NCI-H69 (cell line): ENCODE measurements at regions not wholly inside any gene's neighbourhood (a gene's known extent, or its start where the extent isn't known, plus 50 kb on each side); places are given as distances from the start of the nearest gene placed in this dataset.

Experiments used
- DNase-seq: peaks from one replicate; lab custom pipeline; 2025; lab: John Stamatoyannopoulos, UW

DNA sequence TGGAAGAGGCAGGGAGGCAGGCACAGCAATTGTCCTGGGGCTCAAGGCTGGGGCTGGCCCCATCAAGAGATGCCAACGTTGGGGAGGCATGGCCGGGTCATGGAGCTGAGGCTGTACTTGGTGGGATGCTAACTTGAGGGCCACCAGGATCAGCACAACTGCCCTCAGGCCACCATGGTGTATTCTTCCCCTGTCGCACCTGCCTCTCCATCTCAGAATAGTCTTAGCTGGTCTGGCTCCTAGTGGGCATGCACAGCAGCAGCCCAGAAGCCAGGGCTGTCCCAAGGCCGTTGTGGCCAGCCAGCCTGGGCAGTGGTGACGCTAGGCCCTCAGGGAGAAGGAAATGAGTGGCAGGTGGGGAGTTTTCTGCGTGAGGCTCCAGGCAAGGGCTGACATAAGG lies 91.3 kb downstream of the DHCR7 start:
- no peak for DNase-seq

DNA sequence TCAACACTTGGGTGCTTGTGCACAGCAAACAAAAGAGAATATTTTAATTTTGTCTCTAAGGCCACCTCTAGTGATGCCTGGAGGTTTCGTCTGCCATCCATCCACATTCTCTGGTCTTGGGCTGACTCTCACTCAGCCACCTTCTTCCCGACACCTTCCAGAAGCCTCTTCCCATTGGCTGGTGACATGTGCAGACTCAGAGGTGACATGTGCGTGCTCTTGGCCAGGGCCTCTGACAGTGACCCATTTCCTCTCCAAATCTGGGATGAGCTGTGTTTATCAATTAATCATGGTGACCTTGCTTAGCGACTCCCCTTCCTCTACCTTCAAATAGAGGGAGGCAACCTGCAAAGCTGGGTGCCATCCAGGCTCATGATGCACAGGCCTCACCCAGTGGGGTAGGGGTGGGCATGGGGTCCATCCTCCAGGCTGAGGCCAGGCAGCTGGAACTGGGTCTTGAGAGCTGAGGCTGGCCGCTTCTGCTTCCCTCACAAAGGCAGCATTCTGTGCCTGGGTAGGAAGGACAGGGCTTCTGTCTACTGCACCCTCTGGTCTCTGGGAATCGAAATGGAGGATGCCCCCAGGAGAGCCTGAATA lies 91.8 kb downstream of the DHCR7 start:
- DNase-seq = no peak

GRCh38 chr11:71355281-71355680 lies 92.9 kb downstream of the DHCR7 start:
- DNase-seq = no peak

DNA sequence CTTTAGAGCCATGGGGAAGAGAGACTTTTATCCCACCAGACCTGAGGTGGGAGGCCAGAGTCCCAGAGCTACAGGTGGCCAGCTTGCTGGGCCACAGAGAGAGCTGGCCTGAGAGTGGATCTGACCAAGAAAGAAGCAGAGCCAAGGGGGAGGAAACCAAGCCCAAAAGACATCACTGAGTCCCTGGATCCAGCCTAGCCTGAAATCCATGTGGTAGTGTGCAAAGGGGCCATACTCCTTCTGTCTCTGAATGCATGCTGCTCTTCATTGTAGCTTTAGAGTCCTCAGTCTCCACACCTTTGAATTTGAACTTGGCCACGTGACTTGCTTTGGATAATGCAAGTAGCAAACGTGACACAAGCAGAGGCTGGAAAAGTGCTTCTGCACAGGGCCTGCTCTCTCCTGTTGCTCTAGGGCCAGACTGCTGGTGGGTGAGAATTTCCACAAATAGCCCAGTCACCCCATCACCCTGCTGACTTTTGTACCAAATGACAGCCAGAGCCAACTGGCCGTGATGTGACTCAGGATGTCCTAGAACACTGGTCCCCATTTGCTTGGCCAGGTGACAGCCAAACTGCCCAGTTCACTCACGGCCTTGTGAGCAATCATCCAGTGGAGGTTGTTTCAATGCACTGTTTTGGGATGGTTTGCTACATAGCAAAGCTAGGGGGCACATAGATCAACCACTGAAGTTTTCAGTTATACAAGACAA lies 93.6 kb downstream of the DHCR7 start:
- no peak for DNase-seq

- no peak for DNase-seq
These were observed 95.4 kb downstream of the DHCR7 start for GRCh38 chr11:71352748-71353147.

DNA sequence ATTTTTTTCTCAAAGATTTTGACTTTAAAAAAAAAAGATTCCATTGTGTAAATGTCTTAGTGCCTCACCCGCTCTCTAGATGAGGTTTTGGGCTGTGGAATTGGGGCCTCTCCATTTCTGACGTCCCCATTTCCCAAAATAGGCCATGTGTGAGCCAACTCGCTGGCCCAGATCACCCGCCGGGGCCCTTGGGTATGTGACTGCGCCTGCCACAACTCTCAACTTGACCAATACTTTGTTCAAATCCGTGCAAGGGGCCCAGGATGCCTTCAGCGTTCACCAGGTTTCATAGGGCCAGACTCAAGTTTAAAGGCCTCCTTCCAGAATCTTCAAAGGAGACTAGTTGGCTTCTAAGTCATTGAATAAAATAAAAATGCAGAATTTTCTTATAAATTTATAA lies 96.0 kb downstream of the DHCR7 start:
- DNase-seq = no peak

DNA sequence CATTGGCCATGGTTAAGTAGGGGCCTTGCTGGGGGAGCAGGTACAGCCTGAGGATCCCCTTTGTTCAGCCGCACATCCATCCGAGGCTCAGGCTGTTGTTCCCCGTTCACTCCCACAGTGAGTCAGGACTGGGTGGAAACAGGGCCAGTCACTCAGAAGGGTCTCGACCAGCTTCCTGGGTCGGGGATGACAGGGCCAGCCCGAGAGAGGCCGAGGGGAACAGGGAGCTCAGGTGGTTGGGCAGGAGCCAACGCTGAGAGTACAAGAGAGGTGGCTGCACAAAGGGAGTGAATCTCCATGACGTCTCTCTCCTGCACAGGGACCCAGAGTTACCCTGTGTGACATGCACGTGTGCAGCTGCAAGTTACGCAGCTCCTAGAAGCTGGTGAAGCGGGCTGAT lies 97.2 kb upstream of the SHANK2 start:
- no peak for DNase-seq

- DNase-seq = no peak
These were observed 91.5 kb upstream of the SHANK2 start for GRCh38 chr11:71343828-71344400.

DNA sequence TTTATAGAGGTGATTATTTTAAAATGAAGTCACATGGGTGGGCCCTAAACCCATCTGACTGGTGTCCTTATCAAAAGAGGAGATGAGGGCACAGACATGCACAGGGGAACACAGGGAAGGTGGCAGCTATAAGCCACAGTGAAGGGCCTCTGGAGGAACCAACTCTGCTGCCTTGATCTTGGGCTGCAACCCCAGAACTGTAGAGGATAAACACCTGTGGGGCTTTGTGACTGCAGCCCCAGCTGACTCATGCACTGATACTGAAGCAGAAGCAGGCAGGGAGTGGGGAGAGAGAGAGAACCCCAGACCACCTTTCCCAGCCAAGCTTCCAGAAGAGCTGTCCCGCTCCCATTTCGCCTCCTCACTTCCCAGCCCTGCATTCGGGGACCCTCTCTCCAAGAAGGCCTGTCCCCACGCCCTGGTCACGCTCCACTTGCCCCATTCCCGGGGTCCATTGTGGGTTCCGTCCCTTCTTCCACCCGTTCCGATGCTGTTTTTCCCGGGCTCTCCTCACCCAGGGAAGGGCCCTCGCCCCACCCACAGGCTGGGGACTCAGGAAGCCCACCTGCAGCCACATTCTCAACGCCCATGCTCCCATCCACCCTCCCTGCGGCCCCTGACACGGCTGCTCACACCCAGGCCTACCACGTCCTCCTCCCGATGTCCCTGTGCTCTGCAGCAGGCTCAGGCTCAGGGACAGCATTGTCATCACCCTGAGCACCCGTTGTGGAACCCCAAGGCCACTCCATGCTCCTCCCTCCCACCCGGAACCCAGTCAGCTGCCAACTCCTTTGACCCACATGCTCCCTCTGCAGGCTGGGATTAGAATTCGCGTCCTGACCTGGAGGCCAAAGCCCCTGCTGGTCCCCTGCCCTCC lies 90.8 kb upstream of the SHANK2 start:
- DNase-seq = peak; percentile 36

DNA sequence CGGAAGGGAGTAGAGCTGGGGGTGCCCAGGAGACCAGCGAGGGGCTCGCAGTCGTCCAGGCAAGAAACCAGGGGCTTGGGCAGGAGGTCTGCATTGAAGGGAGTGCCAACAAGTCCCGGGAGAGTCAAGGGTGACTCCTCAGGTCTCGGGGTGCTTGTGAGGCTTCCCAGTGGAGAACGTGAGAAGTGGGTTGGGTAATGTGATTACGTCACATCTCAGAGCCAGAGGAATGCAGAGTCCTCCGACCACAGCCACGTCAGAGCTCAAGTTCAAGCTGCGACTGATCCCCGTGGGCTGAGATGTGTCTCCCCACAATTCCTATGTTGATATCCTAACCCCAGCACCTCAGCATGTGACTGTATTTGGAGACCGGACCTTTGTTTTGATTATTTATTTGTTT lies 89.7 kb upstream of the SHANK2 start:
- DNase-seq = no peak

- DNase-seq = no peak
These were observed 89.2 kb upstream of the SHANK2 start for GRCh38 chr11:71341596-71341995.

GRCh38 chr11:71341173-71341572 lies 88.8 kb upstream of the SHANK2 start:
- no peak for DNase-seq

- DNase-seq = no peak
These were observed 87.8 kb upstream of the SHANK2 start for GRCh38 chr11:71340086-71340606.

- DNase-seq = no peak
These were observed 87.1 kb upstream of the SHANK2 start for GRCh38 chr11:71339396-71339881.

DNA sequence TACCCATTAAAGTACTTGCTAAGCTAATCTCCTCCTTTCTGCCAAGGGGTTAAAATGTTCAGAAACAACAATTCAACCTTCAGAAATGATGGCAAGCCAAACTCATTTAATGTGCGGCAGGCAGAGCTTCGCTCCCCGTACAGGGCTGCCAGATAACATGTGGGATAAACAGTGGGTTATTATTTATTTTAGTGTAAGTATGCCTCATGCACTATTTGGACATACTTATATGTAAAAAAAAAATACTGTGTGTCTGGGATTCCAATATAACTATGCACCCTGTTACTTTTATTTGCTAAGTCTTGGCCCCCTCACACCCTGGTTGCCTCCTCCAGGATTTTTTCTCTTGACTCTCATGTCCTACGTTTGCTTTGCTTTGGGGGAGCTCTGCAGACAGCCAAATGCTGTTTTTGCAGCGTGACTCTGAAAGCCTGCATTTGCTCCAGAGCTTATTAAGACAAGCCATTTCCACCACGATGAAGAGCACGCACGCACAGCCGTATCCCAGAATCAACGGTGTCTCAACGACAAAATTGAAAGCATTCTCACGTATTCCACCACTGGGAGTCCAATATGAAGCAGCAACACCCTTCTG lies 86.5 kb upstream of the SHANK2 start:
- DNase-seq = no peak

DNA sequence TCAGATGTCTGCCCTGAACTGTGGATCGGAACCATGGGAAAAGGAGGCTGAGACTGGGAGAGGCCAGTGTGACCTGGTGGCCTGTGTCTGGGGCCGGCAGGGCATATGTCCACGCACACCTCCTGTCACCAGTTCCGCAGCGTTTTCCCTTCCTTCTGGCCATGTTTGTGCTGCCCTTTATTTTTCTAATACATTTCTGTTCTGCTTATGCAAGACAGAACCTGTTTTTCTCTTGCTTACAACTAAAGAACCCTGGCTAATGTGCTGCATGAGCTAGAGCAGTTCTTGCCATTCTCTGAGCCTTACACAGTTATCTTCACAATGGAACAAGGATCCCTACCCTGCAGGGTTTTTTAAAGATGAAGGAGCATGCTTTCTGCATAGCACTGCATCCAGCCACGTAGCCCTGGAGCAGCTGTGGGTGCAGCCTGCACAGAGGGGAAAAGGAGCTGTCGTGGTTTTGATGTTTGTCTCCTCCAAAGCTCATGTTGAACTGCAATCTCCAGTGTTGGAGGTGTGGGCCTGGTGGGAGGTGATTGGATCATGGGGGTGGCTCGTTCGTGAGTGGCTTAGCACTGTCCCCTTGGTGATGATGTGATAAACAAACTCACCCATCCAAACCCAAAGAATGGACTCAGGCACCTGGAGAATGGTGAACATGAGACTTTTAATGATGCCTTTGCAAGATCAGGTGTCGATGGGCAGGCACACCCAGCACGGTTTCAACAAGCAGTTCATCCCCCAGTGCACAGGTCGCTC lies 84.8 kb upstream of the SHANK2 start:
- no peak for DNase-seq

DNA sequence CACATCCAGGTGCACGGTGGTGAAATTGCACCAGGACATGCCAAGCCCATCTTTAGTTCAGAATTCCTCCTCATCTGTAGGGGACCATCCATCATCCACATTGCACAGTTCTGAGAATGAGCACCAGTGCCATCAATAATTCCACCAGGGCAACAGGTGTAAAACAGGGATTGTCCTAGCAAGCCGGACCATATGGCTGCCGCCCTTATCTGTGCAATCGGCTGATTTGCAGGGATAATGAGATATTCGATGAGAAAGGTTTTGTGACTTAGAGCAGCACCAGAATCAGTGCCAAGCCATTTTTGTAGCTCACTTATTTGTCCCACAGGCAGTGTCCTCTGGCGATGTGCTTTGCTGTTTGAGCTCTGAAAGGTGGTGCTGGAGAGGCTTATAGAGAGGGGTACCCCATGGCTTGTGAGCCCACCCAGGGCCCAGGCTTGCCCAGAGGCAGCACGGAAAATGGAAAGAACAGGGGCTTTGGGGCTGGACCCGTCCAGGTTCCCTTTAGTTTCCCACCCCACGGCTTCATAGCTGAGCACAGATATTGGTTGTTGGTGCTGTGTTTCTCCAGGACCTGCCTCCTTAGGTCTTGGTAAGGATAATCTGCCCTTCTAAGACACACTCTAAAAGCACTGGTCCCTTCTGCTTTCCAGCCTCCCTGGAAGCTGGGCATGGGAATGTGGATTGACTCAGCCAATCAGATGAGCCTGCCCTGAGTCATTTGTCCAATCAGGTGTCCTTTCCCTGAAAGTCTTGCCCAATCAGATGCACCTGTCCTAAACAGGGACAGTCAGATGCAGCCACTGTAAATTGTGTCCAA lies 84.0 kb upstream of the SHANK2 start:
- no peak for DNase-seq

DNA sequence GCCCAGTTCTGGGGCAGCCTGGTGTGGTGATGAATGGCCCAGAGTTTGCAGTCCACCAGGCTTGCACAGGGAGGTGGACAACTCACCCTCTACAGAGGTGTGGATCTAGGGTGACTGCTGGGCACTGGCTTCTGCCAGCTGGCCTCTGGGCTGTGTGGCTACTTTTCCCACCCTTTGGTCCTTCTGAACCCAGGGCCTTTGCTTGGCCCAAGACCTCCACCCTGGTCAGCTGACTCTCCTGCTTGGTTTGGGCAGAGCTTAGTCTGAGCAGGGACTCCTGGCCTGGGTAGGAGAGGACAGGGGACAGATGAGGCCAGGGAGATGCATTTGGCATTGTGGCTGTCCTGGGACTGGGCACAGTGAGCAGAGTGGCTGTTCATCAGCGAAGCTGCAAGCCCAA lies 83.0 kb upstream of the SHANK2 start:
- DNase-seq = no peak

GRCh38 chr11:71334191-71334590 lies 81.8 kb upstream of the SHANK2 start:
- DNase-seq = no peak

GRCh38 chr11:71333473-71333872 lies 81.1 kb upstream of the SHANK2 start:
- no peak for DNase-seq
